ENCODE measurements at regions not wholly inside any gene's neighbourhood (a gene's known extent, or its start where the extent isn't known, plus 50 kb on each side); places are given as distances from the start of the nearest gene placed in this dataset.

- intact Hi-C loops (cut with DNase I) = no loop called here
- Histone ChIP-seq H3K4me3 (no peak overlapping the region), H3K27ac (no peak overlapping the region), H3K36me3 (ENCODE audit: insufficient read depth in 1 of 2, low read depth in 1 of 2) (no peaks in the 10 kb centered on the region), H3K27me3 (ENCODE audit: insufficient read depth in 3 of 3, low read length in 2 of 3) (peaks cover 0 to 7% (median 5%) of the 10 kb centered on the region in 3 donors), H3K9me3 (no peaks in the 10 kb centered on the region), H3K4me1 (no peaks in the 10 kb centered on the region)
- no peak for TF ChIP-seq CTCF (IDR thresholded peaks at IDR 0.05)
- DNase-seq (no peak), ATAC-seq (no peak)
- 65 to 74% (median 66%) methylated on average over 7 of the region's 7 CpGs for WGBS, 3 donors
Measured at GRCh38 chr1:37354876-37355650, 119.3 kb upstream of the ZC3H12A start.

GRCh38 chr1:37358992-37359391 lies 115.4 kb upstream of the ZC3H12A start:
- WGBS, 3 donors = 59 to 73% (median 63%) methylated on average over 4 of the region's 4 CpGs
- TF ChIP-seq CTCF (IDR thresholded peaks at IDR 0.05) = no peak
- DNase-seq (no peak), ATAC-seq (no peak)
- intact Hi-C loops (cut with DNase I) = no loop called here
- no peaks in the 10 kb centered on the region for H3K4me1 ChIP-seq
- H3K27me3 ChIP-seq (ENCODE audit: insufficient read depth in 3 of 3, low read length in 2 of 3) = peaks cover 0 to 38% (median 8%) of the 10 kb centered on the region in 3 donors
- no peak overlapping the region for H3K4me3 ChIP-seq
- no peaks in the 10 kb centered on the region for H3K9me3 ChIP-seq
- H3K36me3 ChIP-seq (ENCODE audit: insufficient read depth in 1 of 2, low read depth in 1 of 2) = no peaks in the 10 kb centered on the region
- no peak overlapping the region for H3K27ac ChIP-seq

- WGBS, 3 donors = 24 to 36% (median 28%) methylated on average over 6 of the region's 6 CpGs
- Histone ChIP-seq H3K36me3 (ENCODE audit: insufficient read depth in 1 of 2, low read depth in 1 of 2) (no peaks in the 10 kb centered on the region), H3K4me1 (no peaks in the 10 kb centered on the region), H3K9me3 (no peaks in the 10 kb centered on the region), H3K27ac (no peak overlapping the region), H3K4me3 (no peak overlapping the region), H3K27me3 (ENCODE audit: insufficient read depth in 3 of 3, low read length in 2 of 3) (peaks cover 5 to 45% (median 8%) of the 10 kb centered on the region in 3 donors)
- no peak for ATAC-seq
- no peak for TF ChIP-seq CTCF (IDR thresholded peaks at IDR 0.05)
- DNase-seq = no peak
- intact Hi-C loops (cut with DNase I) = no loop called here
Measured at GRCh38 chr1:37360011-37360410, 114.4 kb upstream of the ZC3H12A start.

- TF ChIP-seq CTCF (IDR thresholded peaks at IDR 0.05) = no peak
- Histone ChIP-seq H3K4me3 (no peak overlapping the region), H3K9me3 (no peaks in the 10 kb centered on the region), H3K27ac (no peak overlapping the region), H3K36me3 (ENCODE audit: insufficient read depth in 1 of 2, low read depth in 1 of 2) (no peaks in the 10 kb centered on the region), H3K27me3 (ENCODE audit: insufficient read depth in 3 of 3, low read length in 2 of 3) (peaks cover 5 to 53% (median 11%) of the 10 kb centered on the region in 3 donors), H3K4me1 (no peaks in the 10 kb centered on the region)
- ATAC-seq (no peak), DNase-seq (no peak)
- 19 to 21% (median 20%) methylated on average over 11 of the region's 11 CpGs for WGBS, 3 donors
- intact Hi-C loops (cut with DNase I) = no loop called here
Measured at GRCh38 chr1:37362594-37363385, 111.6 kb upstream of the ZC3H12A start.

Data from psoas muscle (tissue), 7 donors.